MV-4-11 (cell line): ENCODE measurements at regions not wholly inside any gene's neighbourhood (a gene's known extent, or its start where the extent isn't known, plus 50 kb on each side); places are given as distances from the start of the nearest gene placed in this dataset.

Experiments used
- DNase-seq: peaks from one replicate; lab custom pipeline; 2025; lab: John Stamatoyannopoulos, UW

DNA sequence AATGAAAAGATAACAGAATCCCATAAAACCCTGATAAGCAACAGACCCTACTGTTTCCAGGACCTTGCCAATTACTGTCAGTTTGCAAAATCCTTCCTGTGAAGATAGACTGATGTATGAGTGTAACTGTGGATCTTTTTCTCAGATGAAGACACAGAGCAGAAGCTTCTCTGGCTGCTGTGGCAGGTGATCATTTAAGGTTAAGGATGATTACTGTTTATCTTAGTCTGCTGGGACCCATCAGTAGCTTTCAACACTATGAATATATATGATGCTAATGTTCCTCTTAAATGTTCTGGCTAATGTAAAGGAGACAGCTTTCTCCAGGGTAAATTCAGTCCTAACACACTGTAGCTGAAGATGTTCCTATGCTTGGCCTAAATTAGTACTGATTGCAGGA is 56.0 kb upstream of the CTTNBP2 start:
- DNase-seq, result no peak

DNA sequence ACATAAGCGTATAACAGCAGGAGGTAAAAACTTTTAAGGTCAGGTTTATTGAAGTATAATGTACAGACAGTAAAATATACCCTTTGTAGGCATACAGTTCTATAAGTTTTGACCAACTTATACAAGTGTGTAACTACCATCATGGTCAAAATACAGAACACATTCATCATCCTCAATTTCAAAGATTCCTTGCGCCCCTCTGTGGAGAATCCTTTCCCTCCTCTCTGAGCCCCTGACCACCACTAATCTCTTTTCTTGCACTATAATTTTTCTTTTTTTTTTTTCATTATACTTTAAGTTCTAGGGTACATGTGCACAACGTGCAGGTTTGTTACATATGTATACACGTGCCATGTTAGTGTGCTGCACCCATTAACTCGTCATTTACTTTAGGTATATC is 58.1 kb upstream of the CTTNBP2 start:
- no peak for DNase-seq

GRCh38 chr7:117937049-117937752 is 64.0 kb upstream of the CTTNBP2 start:
- DNase-seq, result no peak

DNA sequence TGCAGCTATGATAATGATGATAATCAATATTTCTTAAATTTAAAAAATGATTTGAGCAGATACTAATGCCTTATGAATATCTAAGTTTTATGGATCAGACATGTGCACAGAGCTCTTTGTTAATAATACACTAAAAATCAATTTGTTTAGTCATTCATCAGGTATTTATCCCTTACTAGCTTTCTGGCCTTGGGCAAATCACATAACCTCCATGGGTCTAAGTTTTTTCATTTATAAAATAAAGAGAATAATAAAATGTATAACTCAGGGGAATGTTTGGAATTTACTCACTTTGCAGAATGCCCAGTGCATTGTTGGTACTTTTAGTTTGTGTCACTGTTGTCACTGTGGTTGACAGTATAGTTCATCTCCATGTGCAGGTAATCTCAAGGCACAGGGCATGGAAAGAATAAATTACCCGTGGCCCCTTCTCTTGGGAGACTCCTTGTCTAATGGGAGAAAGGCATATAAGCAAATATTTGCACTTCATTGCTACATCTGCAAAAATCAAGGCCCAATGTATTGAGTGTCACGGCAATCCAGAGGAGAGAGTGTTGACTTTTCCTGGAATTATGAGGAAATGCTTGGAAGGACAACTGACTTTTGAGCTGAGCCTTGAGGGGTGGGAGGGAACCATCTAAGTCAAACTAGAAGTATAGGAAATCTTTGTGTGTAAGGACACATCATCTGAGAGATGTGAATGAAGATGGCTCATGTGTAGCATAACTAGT is 64.7 kb upstream of the CTTNBP2 start:
- no peak for DNase-seq

DNA sequence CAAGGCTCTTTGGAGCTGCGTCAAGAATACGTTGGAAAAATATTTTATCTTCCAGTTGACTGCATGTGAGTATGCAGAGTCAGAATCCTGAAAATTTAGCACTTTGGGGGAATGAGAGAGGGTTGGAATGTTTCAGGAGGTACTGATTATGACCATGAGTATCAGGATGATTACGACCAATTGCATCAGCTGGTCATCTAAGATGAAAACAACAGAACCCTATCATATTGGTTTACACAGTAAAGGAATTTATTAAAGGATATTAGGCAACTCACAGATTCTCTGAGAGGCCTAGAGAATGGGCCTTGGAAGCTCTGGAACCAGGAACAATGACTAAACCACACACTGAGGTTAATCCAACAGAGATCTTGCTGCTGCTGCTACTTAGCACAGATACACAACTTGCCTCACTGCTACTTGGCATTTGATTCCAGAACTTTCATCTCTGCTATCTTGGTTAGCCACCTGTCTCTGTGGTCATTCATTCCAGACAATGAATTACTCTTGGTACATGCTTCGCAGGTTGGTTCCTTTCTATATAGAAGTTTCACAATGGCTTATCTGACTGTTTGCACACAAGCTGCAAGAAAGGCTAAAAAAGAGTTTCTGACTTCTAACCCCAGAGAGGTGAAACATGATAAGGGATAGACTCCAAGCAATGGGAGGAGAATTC is 68.0 kb upstream of the CTTNBP2 start:
- DNase-seq, result no peak

- DNase-seq, result no peak
Measured at GRCh38 chr7:117942780-117943179, 69.5 kb upstream of the CTTNBP2 start.

DNA sequence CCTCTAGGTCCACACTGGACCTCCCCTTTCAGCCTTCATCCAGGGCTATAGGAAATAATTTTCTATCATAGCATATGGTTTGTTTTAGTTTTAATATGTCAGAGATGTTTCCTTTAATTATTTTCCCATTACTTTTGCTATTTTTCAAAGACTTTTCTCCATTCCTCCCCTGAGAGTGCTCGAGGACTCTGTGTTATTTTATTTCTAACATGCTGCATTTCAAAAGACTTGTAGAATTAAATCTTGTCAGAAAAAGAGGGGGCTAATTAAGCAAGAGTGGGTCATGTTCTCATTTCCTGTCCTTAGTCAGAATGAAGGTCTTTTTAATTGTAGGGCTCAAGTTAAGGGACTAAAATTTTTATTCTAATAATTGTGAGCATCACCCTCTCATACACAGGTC is 71.6 kb upstream of the CTTNBP2 start:
- no peak for DNase-seq

GRCh38 chr7:117946151-117946633 is 73.0 kb upstream of the CTTNBP2 start:
- DNase-seq, result no peak

DNA sequence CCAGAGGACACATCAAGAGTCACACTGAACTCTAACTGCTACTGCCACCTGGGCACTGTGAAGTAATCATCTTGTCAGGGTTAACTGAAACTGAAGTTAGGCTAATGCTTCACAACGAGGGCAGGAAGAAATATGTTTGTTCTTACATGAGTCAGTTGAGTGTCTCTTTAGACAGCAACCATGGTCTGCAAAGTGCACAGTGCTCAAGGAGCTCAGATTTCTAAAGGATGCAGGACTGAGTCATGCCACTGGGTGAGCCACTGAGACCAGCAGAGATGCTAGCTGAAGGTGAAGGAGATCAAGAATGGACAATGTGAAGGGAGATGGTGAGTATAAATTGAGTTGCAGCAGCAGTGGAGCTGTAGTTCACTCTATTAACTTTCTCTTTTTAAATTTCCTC is 76.0 kb upstream of the CTTNBP2 start:
- no peak for DNase-seq

GRCh38 chr7:117950601-117951260 is 77.5 kb upstream of the CTTNBP2 start:
- no peak for DNase-seq

DNA sequence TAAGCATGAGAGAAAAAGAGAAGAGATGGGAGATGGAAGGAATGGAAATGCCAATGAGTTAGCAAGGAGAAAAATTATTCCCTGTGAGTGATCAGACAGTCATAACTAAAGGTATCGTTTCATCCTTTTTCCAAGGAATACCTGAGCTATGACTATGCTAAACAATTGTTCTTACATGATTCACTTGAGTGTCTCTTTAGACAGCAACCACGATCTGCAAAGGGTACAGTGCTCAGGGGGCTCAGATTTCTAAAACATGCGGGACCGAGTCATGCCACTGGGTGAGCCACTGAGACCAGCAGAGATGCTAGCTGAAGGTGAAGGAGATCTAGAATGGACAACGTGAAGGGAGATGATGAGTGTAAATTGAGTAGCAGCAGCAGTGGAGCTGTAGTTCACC is 78.0 kb upstream of the CTTNBP2 start:
- DNase-seq, result no peak

DNA sequence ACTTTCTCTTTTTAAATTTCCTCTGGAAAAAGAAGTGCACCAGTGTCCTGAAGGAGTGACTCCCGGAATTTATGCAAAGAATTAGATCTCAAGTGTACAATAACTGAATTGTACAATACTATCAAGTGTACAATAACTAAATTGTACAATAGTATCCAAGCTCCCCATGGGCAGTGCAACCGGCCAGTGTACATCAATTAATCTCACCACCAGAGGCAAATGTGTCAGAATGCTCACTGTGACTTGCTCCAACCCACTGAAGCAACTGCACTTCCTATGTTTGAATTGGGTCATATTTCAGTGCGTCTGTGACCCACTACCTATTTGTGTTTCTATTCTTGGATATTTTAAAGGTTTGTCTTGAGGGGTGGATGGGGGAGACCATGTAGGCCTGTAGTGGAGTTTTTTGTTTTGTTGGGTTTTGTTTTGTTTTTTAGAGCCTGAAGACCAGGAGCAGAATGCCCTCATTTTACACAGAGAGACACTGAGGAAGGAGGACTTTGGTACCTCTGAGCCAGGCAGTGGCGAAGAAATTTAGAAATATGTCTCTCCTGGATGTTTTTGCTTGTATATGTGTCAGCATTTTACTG is 78.5 kb upstream of the CTTNBP2 start:
- DNase-seq, result no peak

DNA sequence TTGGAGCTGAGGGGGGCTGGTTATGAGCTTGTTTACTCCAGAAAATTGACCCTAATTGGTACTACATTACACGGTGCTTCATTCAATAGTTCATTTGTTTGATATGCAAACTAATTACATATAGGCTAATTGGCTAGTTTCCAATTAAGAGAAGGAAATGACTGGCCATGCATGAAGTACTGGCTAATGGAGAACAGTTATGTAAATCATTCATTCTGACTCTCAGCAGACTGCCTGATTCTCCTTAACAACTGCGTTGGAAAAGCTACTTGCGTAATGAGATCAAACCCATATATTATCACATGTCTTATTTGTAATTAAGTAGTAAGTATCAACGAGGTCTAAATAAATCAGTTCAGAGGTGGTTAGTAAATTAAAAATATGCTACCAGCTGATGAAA is 81.8 kb upstream of the CTTNBP2 start:
- no peak for DNase-seq

- no peak for DNase-seq
Measured at GRCh38 chr7:117960351-117960750, 87.1 kb upstream of the CTTNBP2 start.

- DNase-seq, result no peak
Measured at GRCh38 chr7:117961235-117961634, 88.0 kb upstream of the CTTNBP2 start.

GRCh38 chr7:117962366-117962994 is 89.2 kb upstream of the CTTNBP2 start:
- DNase-seq, result no peak

- no peak for DNase-seq
Measured at GRCh38 chr7:117963264-117964197, 90.3 kb upstream of the CTTNBP2 start.

- DNase-seq, result no peak
Measured at GRCh38 chr7:117970801-117971200, 97.6 kb upstream of the CTTNBP2 start.

DNA sequence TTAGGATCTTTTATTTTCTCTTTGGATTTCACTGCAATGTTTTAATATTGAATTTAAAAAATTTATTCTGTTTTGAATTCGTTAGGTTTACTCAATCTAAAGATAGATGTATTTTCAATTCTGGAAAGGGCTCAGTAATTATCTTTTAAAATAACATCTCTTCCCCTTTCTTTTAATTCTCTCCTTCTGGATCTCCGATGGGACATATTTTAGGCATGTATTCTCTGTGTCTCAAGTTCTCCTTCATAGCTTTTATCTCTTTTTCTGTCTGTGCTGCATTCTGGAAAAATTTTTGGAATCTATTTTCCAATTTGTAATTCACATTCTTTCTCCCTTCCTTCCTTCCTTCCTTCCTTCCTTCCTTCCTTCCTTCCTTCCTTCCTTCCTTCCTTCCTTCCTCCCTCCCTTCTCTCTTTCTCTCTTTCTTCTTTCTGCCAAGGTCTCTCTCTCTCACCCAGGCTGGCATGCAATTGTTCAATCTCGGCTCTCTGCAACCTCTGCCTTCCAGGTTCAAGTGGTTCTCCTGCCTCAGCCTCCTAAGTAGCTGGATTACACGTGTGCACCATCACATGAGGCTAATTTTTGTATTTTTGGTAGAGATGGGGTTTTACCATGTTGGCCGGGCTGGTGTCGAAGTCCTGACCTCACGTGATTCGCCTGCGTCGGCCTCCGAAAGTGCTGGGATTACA is 98.5 kb upstream of the CTTNBP2 start:
- DNase-seq, result no peak

- no peak for DNase-seq
Measured at GRCh38 chr7:117972606-117973005, 99.4 kb upstream of the CTTNBP2 start.
